GM21447 (cell line): ENCODE measurements at regions not wholly inside any gene's neighbourhood (a gene's known extent, or its start where the extent isn't known, plus 50 kb on each side); places are given as distances from the start of the nearest gene placed in this dataset.
A peak's percentile ranks its signal among the peaks of the same experiment; 100 is the strongest.
"Not testable (repeated sequence)": the region's sequence is repeated elsewhere in the genome, so short reads cannot be mapped to it uniquely, and the experiment has no call there.

Source experiments
- ATAC-seq: cut with Tn5 transposase; IDR thresholded peaks from one replicate; pipeline ENCODE4 v1.9.1; 2021; ENCODE audit not compliant: unreplicated experiment

- ATAC-seq = no peak
Measured at GRCh38 chr15:92705764-92706163, 50.2 kb upstream of the FAM174B start.

- ATAC-seq = no peak
Measured at GRCh38 chr15:92706201-92706600, 50.6 kb upstream of the FAM174B start.

GRCh38 chr15:92707880-92708551, 52.4 kb upstream of the FAM174B start:
- ATAC-seq = no peak

- no peak for ATAC-seq
Measured at GRCh38 chr15:92708635-92709034, 53.1 kb upstream of the FAM174B start.

- ATAC-seq = no peak
Measured at GRCh38 chr15:92709110-92709790, 53.7 kb upstream of the FAM174B start.

- no peak for ATAC-seq
Measured at GRCh38 chr15:92711457-92711831, 55.9 kb upstream of the FAM174B start.

GRCh38 chr15:92714077-92714476, 58.5 kb upstream of the FAM174B start:
- ATAC-seq = peak; percentile 22

GRCh38 chr15:92714477-92715401, 59.2 kb upstream of the FAM174B start:
- peak; percentile 87 for ATAC-seq

- no peak for ATAC-seq
Measured at GRCh38 chr15:92715758-92716157, 60.2 kb upstream of the FAM174B start.

- ATAC-seq = no peak
Measured at GRCh38 chr15:92719021-92719420, 63.4 kb upstream of the FAM174B start.

GRCh38 chr15:92724144-92724543, 68.6 kb upstream of the FAM174B start:
- ATAC-seq = no peak

GRCh38 chr15:92725171-92725570, 69.6 kb upstream of the FAM174B start:
- no peak for ATAC-seq

GRCh38 chr15:92728266-92728665, 72.7 kb upstream of the FAM174B start:
- ATAC-seq = no peak

GRCh38 chr15:92733090-92733933, 77.7 kb upstream of the FAM174B start:
- no peak for ATAC-seq

GRCh38 chr15:92733934-92734521, 78.5 kb upstream of the FAM174B start:
- ATAC-seq = no peak

- not testable (repeated sequence) for ATAC-seq
Measured at GRCh38 chr15:92739246-92739645, 83.7 kb upstream of the FAM174B start.

- ATAC-seq = no peak
Measured at GRCh38 chr15:92745845-92746271, 90.3 kb upstream of the FAM174B start.

GRCh38 chr15:92747047-92747446, 91.5 kb upstream of the FAM174B start:
- no peak for ATAC-seq

GRCh38 chr15:92749216-92749615, 93.6 kb upstream of the FAM174B start:
- ATAC-seq = no peak

- ATAC-seq = no peak
Measured at GRCh38 chr15:92749946-92750345, 94.4 kb upstream of the FAM174B start.
